ENCODE measurements at regions not wholly inside any gene's neighbourhood (a gene's known extent, or its start where the extent isn't known, plus 50 kb on each side); places are given as distances from the start of the nearest gene placed in this dataset.

DNA sequence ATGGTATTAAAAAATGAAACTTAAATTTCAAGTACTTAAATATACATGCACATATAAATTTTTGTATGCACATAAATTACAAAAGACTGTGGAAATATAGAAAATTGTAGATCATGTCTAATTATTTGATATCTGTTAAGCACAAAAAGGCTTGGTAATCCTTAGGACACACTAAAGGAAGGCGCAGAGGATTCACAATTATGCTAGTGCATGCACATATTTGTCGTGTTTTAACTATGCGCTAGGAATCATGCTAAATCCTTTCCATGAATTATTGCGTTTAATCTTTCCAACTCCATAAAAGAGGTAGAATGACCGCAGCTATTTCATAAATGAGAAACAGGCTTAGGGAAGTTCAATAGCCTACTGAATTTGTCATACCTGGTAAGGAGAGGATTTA is 244.1 kb upstream of the ITGA1 start:
- no peak overlapping the region for H3K4me3 ChIP-seq
- H3K27me3 ChIP-seq (replicated peaks in 1 of 2; ENCODE audit: control insufficient read depth in 2 of 2, insufficient read depth in 2 of 2, low read length in 1 of 2), result no peaks in the 10 kb centered on the region
- H3K9me3 ChIP-seq (replicated peaks; ENCODE audit: control insufficient read depth, insufficient read depth, low read length), result no peaks in the 10 kb centered on the region
- in situ Hi-C loops (cut with MboI), result no loop called here
- SMC1A ChIA-PET (ENCODE audit: uncharacterized antibody, unreplicated experiment), result no interaction called here
- CTCF ChIA-PET, result interaction anchor here (1.6 kb wide), 1 partner anchor 8 kb away, joined by 3 read pairs; no protein-coding TSS in a partner anchor
- no peaks in the 10 kb centered on the region for H4K20me1 ChIP-seq (ENCODE audit: control insufficient read depth, insufficient read depth)
- intact Hi-C loops (cut with micrococcal nuclease; ENCODE audit: unreplicated experiment), result no loop called here
- no peaks in the 10 kb centered on the region for H3K36me3 ChIP-seq (ENCODE audit: control insufficient read depth in 2 of 2, insufficient read depth in 2 of 2, low read length in 1 of 2)
- FAIRE-seq (no peak), DNase-seq (ENCODE audit: low read depth, low spot score) (no peak), ATAC-seq (no peak)
- RAD21 ChIA-PET (ENCODE audit: unreplicated experiment), result no interaction called here
- BruUV-seq (replicated peaks), result no TSS peak
- H3K4me2 ChIP-seq (ENCODE audit: control insufficient read depth, insufficient read depth), result no peak overlapping the region
- 36% methylated on average over 5 of the region's 5 CpGs for WGBS (ENCODE audit: insufficient coverage, insufficient replicate concordance, low lambda C conversion rate, missing lambda C conversion rate)
- POLR2A ChIA-PET, result no interaction called here
- H3K27ac ChIP-seq (ENCODE audit: control insufficient read depth, insufficient read depth), result no peak overlapping the region
- H3K4me1 ChIP-seq (ENCODE audit: control insufficient read depth, insufficient read depth, low read length), result no peaks in the 10 kb centered on the region
- H3K79me2 ChIP-seq (ENCODE audit: control insufficient read depth, insufficient read depth, low read length), result no peaks in the 10 kb centered on the region
- TF ChIP-seq EP300 (IDR thresholded peaks at IDR 0.05; ENCODE audit: borderline replicate concordance in 1 of 2, control insufficient read depth in 1 of 2, low read depth in 2 of 2, low read length in 2 of 2), result no peak
- no peak for TF ChIP-seq SREBF1 (IDR thresholded peaks at IDR 0.05; ENCODE audit: low read length)
- TF ChIP-seq ZNF207 (IDR thresholded peaks at IDR 0.05; ENCODE audit: borderline replicate concordance), result no peak
- no peak for TF ChIP-seq CHD1 (IDR thresholded peaks at IDR 0.05; ENCODE audit: low read depth, low read length)
- TF ChIP-seq ZNF384 (IDR thresholded peaks at IDR 0.05; ENCODE audit: borderline replicate concordance, low read depth, low read length), result no peak
- TF ChIP-seq MTA2 (IDR thresholded peaks at IDR 0.05; ENCODE audit: low read depth), result no peak
- TF ChIP-seq SMC3 (IDR thresholded peaks at IDR 0.05; ENCODE audit: borderline replicate concordance, low read length), result no peak
- no peak for TF ChIP-seq NR2F1 (conservative IDR thresholded peaks at IDR 0.05)
- TF ChIP-seq, protein P1, sequence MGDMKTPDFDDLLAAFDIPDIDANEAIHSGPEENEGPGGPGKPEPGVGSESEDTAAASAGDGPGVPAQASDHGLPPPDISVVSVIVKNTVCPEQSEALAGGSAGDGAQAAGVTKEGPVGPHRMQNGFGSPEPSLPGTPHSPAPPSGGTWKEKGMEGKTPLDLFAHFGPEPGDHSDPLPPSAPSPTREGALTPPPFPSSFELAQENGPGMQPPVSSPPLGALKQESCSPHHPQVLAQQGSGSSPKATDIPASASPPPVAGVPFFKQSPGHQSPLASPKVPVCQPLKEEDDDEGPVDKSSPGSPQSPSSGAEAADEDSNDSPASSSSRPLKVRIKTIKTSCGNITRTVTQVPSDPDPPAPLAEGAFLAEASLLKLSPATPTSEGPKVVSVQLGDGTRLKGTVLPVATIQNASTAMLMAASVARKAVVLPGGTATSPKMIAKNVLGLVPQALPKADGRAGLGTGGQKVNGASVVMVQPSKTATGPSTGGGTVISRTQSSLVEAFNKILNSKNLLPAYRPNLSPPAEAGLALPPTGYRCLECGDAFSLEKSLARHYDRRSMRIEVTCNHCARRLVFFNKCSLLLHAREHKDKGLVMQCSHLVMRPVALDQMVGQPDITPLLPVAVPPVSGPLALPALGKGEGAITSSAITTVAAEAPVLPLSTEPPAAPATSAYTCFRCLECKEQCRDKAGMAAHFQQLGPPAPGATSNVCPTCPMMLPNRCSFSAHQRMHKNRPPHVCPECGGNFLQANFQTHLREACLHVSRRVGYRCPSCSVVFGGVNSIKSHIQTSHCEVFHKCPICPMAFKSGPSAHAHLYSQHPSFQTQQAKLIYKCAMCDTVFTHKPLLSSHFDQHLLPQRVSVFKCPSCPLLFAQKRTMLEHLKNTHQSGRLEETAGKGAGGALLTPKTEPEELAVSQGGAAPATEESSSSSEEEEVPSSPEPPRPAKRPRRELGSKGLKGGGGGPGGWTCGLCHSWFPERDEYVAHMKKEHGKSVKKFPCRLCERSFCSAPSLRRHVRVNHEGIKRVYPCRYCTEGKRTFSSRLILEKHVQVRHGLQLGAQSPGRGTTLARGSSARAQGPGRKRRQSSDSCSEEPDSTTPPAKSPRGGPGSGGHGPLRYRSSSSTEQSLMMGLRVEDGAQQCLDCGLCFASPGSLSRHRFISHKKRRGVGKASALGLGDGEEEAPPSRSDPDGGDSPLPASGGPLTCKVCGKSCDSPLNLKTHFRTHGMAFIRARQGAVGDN (IDR thresholded peaks at IDR 0.05), result no peak
- no peak for TF ChIP-seq CBX5 (IDR thresholded peaks at IDR 0.05; ENCODE audit: low read depth)
- TF ChIP-seq, protein P2, sequence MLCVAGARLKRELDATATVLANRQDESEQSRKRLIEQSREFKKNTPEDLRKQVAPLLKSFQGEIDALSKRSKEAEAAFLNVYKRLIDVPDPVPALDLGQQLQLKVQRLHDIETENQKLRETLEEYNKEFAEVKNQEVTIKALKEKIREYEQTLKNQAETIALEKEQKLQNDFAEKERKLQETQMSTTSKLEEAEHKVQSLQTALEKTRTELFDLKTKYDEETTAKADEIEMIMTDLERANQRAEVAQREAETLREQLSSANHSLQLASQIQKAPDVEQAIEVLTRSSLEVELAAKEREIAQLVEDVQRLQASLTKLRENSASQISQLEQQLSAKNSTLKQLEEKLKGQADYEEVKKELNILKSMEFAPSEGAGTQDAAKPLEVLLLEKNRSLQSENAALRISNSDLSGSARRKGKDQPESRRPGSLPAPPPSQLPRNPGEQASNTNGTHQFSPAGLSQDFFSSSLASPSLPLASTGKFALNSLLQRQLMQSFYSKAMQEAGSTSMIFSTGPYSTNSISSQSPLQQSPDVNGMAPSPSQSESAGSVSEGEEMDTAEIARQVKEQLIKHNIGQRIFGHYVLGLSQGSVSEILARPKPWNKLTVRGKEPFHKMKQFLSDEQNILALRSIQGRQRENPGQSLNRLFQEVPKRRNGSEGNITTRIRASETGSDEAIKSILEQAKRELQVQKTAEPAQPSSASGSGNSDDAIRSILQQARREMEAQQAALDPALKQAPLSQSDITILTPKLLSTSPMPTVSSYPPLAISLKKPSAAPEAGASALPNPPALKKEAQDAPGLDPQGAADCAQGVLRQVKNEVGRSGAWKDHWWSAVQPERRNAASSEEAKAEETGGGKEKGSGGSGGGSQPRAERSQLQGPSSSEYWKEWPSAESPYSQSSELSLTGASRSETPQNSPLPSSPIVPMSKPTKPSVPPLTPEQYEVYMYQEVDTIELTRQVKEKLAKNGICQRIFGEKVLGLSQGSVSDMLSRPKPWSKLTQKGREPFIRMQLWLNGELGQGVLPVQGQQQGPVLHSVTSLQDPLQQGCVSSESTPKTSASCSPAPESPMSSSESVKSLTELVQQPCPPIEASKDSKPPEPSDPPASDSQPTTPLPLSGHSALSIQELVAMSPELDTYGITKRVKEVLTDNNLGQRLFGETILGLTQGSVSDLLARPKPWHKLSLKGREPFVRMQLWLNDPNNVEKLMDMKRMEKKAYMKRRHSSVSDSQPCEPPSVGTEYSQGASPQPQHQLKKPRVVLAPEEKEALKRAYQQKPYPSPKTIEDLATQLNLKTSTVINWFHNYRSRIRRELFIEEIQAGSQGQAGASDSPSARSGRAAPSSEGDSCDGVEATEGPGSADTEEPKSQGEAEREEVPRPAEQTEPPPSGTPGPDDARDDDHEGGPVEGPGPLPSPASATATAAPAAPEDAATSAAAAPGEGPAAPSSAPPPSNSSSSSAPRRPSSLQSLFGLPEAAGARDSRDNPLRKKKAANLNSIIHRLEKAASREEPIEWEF (IDR thresholded peaks at IDR 0.05; ENCODE audit: insufficient replicate concordance, low read depth, low read length), result no peak
- no peak overlapping the region for H2AFZ ChIP-seq (ENCODE audit: control insufficient read depth, low read depth, low read length)
- H3K9ac ChIP-seq (ENCODE audit: control insufficient read depth, insufficient read depth, low read length), result no peak overlapping the region
